ENCODE measurements at regions not wholly inside any gene's neighbourhood (a gene's known extent, or its start where the extent isn't known, plus 50 kb on each side); places are given as distances from the start of the nearest gene placed in this dataset.

GRCh38 chr3:139101396-139101795 is 56.7 kb upstream of the PRR23C start:
- H3K4me2 ChIP-seq (ENCODE audit: low read depth, low read length), result no peak overlapping the region
- H2AFZ ChIP-seq (ENCODE audit: low read length), result no peak overlapping the region
- H3K27ac ChIP-seq (ENCODE audit: extremely low read length, insufficient read depth, low read length), result no peak overlapping the region
- no peak overlapping the region for H3K4me3 ChIP-seq (replicated peaks in 1 of 3; ENCODE audit: insufficient read depth in 1 of 3, low read depth in 2 of 3, low read length in 3 of 3)
- peaks cover 0 to under 1% of the 10 kb centered on the region in 2 experiments; a peak in 1 of 5 replicates for H3K27me3 ChIP-seq (ENCODE audit: control insufficient read depth in 1 of 2, insufficient read depth in 2 of 2, low read length in 2 of 2)
- DNase-seq (ENCODE audit: low spot score) (no peak), ATAC-seq (no peak), FAIRE-seq (no peak)
- 0% methylated on average over 1 of the region's 2 CpGs for WGBS (ENCODE audit: low lambda C conversion rate)
- no peaks in the 10 kb centered on the region for H3K9me3 ChIP-seq (ENCODE audit: low read length)
- no TSS peak for BruUV-seq (replicated peaks)
- H3K9ac ChIP-seq (ENCODE audit: insufficient read depth, low read depth, low read length), result no peak overlapping the region
- H3K36me3 ChIP-seq (replicated peaks in 1 of 2; ENCODE audit: control insufficient read depth in 1 of 2, insufficient read depth in 2 of 2, low read length in 2 of 2), result no peaks in the 10 kb centered on the region
- no peaks in the 10 kb centered on the region for H4K20me1 ChIP-seq (ENCODE audit: insufficient read depth, low read length)
- TF ChIP-seq KLF15 (CRISPR knock-in tag; IDR thresholded peaks at IDR 0.05; ENCODE audit: borderline replicate concordance) (no peak), DRAP1 (CRISPR knock-in tag; IDR thresholded peaks at IDR 0.05) (no peak), HOXA9 (CRISPR knock-in tag; IDR thresholded peaks at IDR 0.05; ENCODE audit: borderline replicate concordance) (no peak), KDM1A (CRISPR knock-in tag; IDR thresholded peaks at IDR 0.05) (no peak), ZNF629 (CRISPR knock-in tag; conservative IDR thresholded peaks at IDR 0.05) (no peak), ZNF232 (CRISPR knock-in tag; IDR thresholded peaks at IDR 0.05; ENCODE audit: borderline replicate concordance) (no peak), GFI1 (CRISPR knock-in tag; IDR thresholded peaks at IDR 0.05; ENCODE audit: borderline replicate concordance) (no peak), ZBTB39 (CRISPR knock-in tag; IDR thresholded peaks at IDR 0.05) (no peak), PRDM4 (CRISPR knock-in tag; IDR thresholded peaks at IDR 0.05; ENCODE audit: borderline replicate concordance) (no peak)
- intact Hi-C loops (cut with micrococcal nuclease; ENCODE audit: unreplicated experiment), result no loop called here
- in situ Hi-C loops (cut with HindIII; ENCODE audit: extremely low pct_ligation_motif_present, low pct_unique_long_range_greater_than_20kb), result no loop called here
- POLR2A ChIA-PET, result no interaction called here
- peaks cover 22% of the 10 kb centered on the region for H3K4me1 ChIP-seq (ENCODE audit: insufficient read depth, low read length)
- CTCF ChIA-PET (ENCODE audit: low intra/inter-chr PET ratio, low total read pairs), result no interaction called here
- H3K79me2 ChIP-seq (ENCODE audit: insufficient read depth, low read length), result no peaks in the 10 kb centered on the region
